SHP77 treated with DMSO at 0.1 percent for 48 hours (cell line): ENCODE measurements at regions not wholly inside any gene's neighbourhood (a gene's known extent, or its start where the extent isn't known, plus 50 kb on each side); places are given as distances from the start of the nearest gene placed in this dataset.
"Not testable (repeated sequence)": the region's sequence is repeated elsewhere in the genome, so short reads cannot be mapped to it uniquely, and the experiment has no call there.

Experiments used
- DNase-seq: peaks from one replicate; lab custom pipeline; 2025; lab: John Stamatoyannopoulos, UW

GRCh38 chr18:8882632-8883408 lies 177.5 kb downstream of the MTCL1 start:
- DNase-seq: no peak

- no peak for DNase-seq
These were observed 178.0 kb downstream of the MTCL1 start for GRCh38 chr18:8883409-8883668.

- DNase-seq: not testable (repeated sequence)
These were observed 182.5 kb downstream of the MTCL1 start for GRCh38 chr18:8887877-8888276.

- no peak for DNase-seq
These were observed 184.1 kb downstream of the MTCL1 start for GRCh38 chr18:8889489-8889888.

- DNase-seq: not testable (repeated sequence)
These were observed 185.1 kb downstream of the MTCL1 start for GRCh38 chr18:8890503-8890902.

GRCh38 chr18:8890957-8891464 lies 185.7 kb downstream of the MTCL1 start:
- no peak for DNase-seq

- no peak for DNase-seq
These were observed 187.9 kb downstream of the MTCL1 start for GRCh38 chr18:8893221-8893620.

GRCh38 chr18:8893628-8894231 lies 188.4 kb downstream of the MTCL1 start:
- DNase-seq: no peak

GRCh38 chr18:8894823-8895222 lies 189.5 kb downstream of the MTCL1 start:
- no peak for DNase-seq

- DNase-seq: no peak
These were observed 190.0 kb downstream of the MTCL1 start for GRCh38 chr18:8895341-8895740.

GRCh38 chr18:8895987-8896619 lies 190.7 kb downstream of the MTCL1 start:
- no peak for DNase-seq

GRCh38 chr18:8899000-8899399 lies 193.6 kb downstream of the MTCL1 start:
- DNase-seq: no peak

- no peak for DNase-seq
These were observed 195.2 kb downstream of the MTCL1 start for GRCh38 chr18:8900552-8900951.

- no peak for DNase-seq
These were observed 195.7 kb downstream of the MTCL1 start for GRCh38 chr18:8901019-8901418.

- no peak for DNase-seq
These were observed 198.2 kb upstream of the NDUFV2 start for GRCh38 chr18:8904316-8904715.

- no peak for DNase-seq
These were observed 193.5 kb upstream of the NDUFV2 start for GRCh38 chr18:8908792-8909510.

GRCh38 chr18:8910186-8910822 lies 192.2 kb upstream of the NDUFV2 start:
- no peak for DNase-seq

- DNase-seq: no peak
These were observed 191.7 kb upstream of the NDUFV2 start for GRCh38 chr18:8910843-8911242.

GRCh38 chr18:8911408-8912340 lies 190.8 kb upstream of the NDUFV2 start:
- no peak for DNase-seq

- DNase-seq: peak; percentile 30
These were observed 189.9 kb upstream of the NDUFV2 start for GRCh38 chr18:8912348-8913326.
